ENCODE measurements at regions not wholly inside any gene's neighbourhood (a gene's known extent, or its start where the extent isn't known, plus 50 kb on each side); places are given as distances from the start of the nearest gene placed in this dataset.

DNA sequence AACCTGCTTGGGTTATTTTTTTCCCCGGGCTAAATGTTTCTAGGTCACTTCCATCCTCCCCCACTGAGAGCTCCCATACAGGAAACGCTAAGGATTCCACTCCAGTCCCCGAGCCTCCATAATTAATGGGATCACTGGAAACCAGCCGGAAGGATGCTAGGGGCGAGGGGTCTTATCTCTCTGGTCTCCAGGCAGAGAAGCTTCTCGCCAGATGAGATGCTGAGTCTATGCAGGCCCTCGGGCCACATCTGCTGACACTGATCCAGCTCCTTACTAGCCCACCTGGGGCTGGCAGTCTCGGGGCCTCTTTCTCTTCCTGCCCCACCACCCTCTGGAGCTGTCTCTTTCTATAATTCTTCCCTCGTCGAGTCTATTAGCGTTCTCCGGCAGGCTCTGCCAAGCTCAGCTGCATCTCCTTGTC, 125.9 kb upstream of the SYT13 start:
- Histone ChIP-seq H3K18ac (ENCODE audit: low read depth, low read length) (no peak overlapping the region), H3K14ac (replicated peaks; ENCODE audit: low read depth, low read length) (no peak overlapping the region), H3K9ac (ENCODE audit: low read depth, low read length) (no peak overlapping the region)

More for the DNA sequence above, 125.9 kb upstream of the SYT13 start:
- Histone ChIP-seq H3K23ac (ENCODE audit: low read depth, low read length) (no peak overlapping the region), H3K27me3 (ENCODE audit: control insufficient read depth, insufficient read depth, low read length) (peaks cover 11% of the 10 kb centered on the region), H4K20me1 (ENCODE audit: insufficient read depth, low read length) (no peaks in the 10 kb centered on the region), H3K56ac (ENCODE audit: extremely low read depth, insufficient read depth, low read length) (no peak overlapping the region), H3K9me3 (ENCODE audit: control insufficient read depth, insufficient read depth, low read length) (no peaks in the 10 kb centered on the region), H3K4ac (ENCODE audit: low read depth, low read length) (no peak overlapping the region), H4K8ac (ENCODE audit: low read depth in 2 of 2, low read length in 2 of 2) (no peak overlapping the region), H3K4me2 (ENCODE audit: low read depth, low read length) (no peak overlapping the region), H2AK5ac (ENCODE audit: low read depth, low read length) (no peak overlapping the region), H3K9me1 (ENCODE audit: insufficient read depth, low read length) (no peaks in the 10 kb centered on the region; the same call in 1 of the 2 replicates), H2AK9ac (replicated peaks; ENCODE audit: low read depth, low read length, poor library complexity) (no peak overlapping the region), H2BK20ac (ENCODE audit: low read depth, low read length) (no peak overlapping the region), H2BK5ac (ENCODE audit: low read depth, low read length, poor library complexity, severe bottlenecking) (no peak overlapping the region), H2BK15ac (ENCODE audit: low read depth, low read length) (no peak overlapping the region), H3K4me1 (ENCODE audit: control insufficient read depth, insufficient read depth, low read length) (no peaks in the 10 kb centered on the region), H2AFZ (replicated peaks; ENCODE audit: low read length, poor library complexity) (no peak overlapping the region), H4K5ac (ENCODE audit: low read depth, low read length) (no peak overlapping the region), H2BK120ac (ENCODE audit: low read depth, low read length) (no peak overlapping the region), H3K4me3 (ENCODE audit: insufficient read depth, low read depth, low read length) (no peak overlapping the region), H3K36me3 (ENCODE audit: control insufficient read depth, insufficient read depth, low read length) (no peaks in the 10 kb centered on the region), H4K91ac (ENCODE audit: insufficient read depth, low read depth, low read length) (no peak overlapping the region), H3K79me1 (ENCODE audit: low read depth in 1 of 2, low read length in 2 of 2) (no peaks in the 10 kb centered on the region), H3K27ac (ENCODE audit: insufficient read depth, low read length) (no peak overlapping the region)
- intact Hi-C loops (cut with micrococcal nuclease) = no loop called here
- ChIA-PET POLR2A (ENCODE audit: unreplicated experiment) (no interaction called here), CTCF (no interaction called here)
- dilution Hi-C loops (cut with HindIII; ENCODE audit: low sequenced_read_pairs, unreplicated experiment) = no loop called here
- ATAC-seq (ENCODE audit: low read depth) (no peak), DNase-seq (no peak)
- no peak for TF ChIP-seq MAZ (IDR thresholded peaks at IDR 0.05; ENCODE audit: borderline replicate concordance, low read depth, low read length)
- TF ChIP-seq CEBPB (IDR thresholded peaks at IDR 0.05; ENCODE audit: low read depth, low read length) = no peak
- no peak for TF ChIP-seq RAD21 (IDR thresholded peaks at IDR 0.05; ENCODE audit: low read length)
- TF ChIP-seq, protein P1, sequence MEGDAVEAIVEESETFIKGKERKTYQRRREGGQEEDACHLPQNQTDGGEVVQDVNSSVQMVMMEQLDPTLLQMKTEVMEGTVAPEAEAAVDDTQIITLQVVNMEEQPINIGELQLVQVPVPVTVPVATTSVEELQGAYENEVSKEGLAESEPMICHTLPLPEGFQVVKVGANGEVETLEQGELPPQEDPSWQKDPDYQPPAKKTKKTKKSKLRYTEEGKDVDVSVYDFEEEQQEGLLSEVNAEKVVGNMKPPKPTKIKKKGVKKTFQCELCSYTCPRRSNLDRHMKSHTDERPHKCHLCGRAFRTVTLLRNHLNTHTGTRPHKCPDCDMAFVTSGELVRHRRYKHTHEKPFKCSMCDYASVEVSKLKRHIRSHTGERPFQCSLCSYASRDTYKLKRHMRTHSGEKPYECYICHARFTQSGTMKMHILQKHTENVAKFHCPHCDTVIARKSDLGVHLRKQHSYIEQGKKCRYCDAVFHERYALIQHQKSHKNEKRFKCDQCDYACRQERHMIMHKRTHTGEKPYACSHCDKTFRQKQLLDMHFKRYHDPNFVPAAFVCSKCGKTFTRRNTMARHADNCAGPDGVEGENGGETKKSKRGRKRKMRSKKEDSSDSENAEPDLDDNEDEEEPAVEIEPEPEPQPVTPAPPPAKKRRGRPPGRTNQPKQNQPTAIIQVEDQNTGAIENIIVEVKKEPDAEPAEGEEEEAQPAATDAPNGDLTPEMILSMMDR (conservative IDR thresholded peaks at IDR 0.05; ENCODE audit: low read depth, low read length) = no peak
- no peak for TF ChIP-seq RFX5 (IDR thresholded peaks at IDR 0.05; ENCODE audit: low read depth, low read length)
- TF ChIP-seq BHLHE40 (IDR thresholded peaks at IDR 0.05; ENCODE audit: low read depth, low read length) = no peak
- no peak for TF ChIP-seq RCOR1 (IDR thresholded peaks at IDR 0.05; ENCODE audit: insufficient replicate concordance, low read length)
- TF ChIP-seq, protein P2, sequence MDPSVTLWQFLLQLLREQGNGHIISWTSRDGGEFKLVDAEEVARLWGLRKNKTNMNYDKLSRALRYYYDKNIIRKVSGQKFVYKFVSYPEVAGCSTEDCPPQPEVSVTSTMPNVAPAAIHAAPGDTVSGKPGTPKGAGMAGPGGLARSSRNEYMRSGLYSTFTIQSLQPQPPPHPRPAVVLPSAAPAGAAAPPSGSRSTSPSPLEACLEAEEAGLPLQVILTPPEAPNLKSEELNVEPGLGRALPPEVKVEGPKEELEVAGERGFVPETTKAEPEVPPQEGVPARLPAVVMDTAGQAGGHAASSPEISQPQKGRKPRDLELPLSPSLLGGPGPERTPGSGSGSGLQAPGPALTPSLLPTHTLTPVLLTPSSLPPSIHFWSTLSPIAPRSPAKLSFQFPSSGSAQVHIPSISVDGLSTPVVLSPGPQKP (IDR thresholded peaks at IDR 0.05; ENCODE audit: borderline replicate concordance, low read depth, low read length) = no peak
- TF ChIP-seq, protein P3, sequence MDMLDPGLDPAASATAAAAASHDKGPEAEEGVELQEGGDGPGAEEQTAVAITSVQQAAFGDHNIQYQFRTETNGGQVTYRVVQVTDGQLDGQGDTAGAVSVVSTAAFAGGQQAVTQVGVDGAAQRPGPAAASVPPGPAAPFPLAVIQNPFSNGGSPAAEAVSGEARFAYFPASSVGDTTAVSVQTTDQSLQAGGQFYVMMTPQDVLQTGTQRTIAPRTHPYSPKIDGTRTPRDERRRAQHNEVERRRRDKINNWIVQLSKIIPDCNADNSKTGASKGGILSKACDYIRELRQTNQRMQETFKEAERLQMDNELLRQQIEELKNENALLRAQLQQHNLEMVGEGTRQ (IDR thresholded peaks at IDR 0.05; ENCODE audit: low read depth, low read length) = no peak
- no peak for TF ChIP-seq POLR2A (IDR thresholded peaks at IDR 0.05; ENCODE audit: low read depth, low read length)
- TF ChIP-seq FOS (IDR thresholded peaks at IDR 0.05; ENCODE audit: low read depth, low read length) = no peak
- TF ChIP-seq NFE2L2 (IDR thresholded peaks at IDR 0.05; ENCODE audit: low read depth, low read length) = no peak
- no peak for TF ChIP-seq MXI1 (IDR thresholded peaks at IDR 0.05; ENCODE audit: borderline replicate concordance, low read depth, low read length)
- no peak for TF ChIP-seq CHD1 (IDR thresholded peaks at IDR 0.05; ENCODE audit: low read depth, low read length)
- no peak for TF ChIP-seq SMC3 (IDR thresholded peaks at IDR 0.05; ENCODE audit: low read depth, low read length)
- TF ChIP-seq MAFK (IDR thresholded peaks at IDR 0.05; ENCODE audit: low read depth, low read length) = no peak
- whole genome bisulfite sequencing, 2 experiments (ENCODE audit: extremely low coverage in 2 of 2, insufficient read length in 1 of 2) = 33% methylated on average over 3 of the region's 12 CpGs; no CpG with 5 or more reads in 1 of the 2 experiments
- BruUV-seq (replicated peaks) = no TSS peak
- in situ Hi-C loops (cut with MboI; ENCODE audit: low sequenced_read_pairs) = no loop called here

All from IMR-90 (cell line).